GM19397 (cell line): ENCODE measurements at regions not wholly inside any gene's neighbourhood (a gene's known extent, or its start where the extent isn't known, plus 50 kb on each side); places are given as distances from the start of the nearest gene placed in this dataset.
"Not testable (repeated sequence)": the region's sequence is repeated elsewhere in the genome, so short reads cannot be mapped to it uniquely, and the experiment has no call there.

ENCODE experiments used
- ATAC-seq: cut with Tn5 transposase; IDR thresholded peaks from one replicate; pipeline ENCODE4 v1.9.1; 2021; ENCODE audit warnings: mild to moderate bottlenecking, moderate library complexity; ENCODE audit not compliant: unreplicated experiment

DNA sequence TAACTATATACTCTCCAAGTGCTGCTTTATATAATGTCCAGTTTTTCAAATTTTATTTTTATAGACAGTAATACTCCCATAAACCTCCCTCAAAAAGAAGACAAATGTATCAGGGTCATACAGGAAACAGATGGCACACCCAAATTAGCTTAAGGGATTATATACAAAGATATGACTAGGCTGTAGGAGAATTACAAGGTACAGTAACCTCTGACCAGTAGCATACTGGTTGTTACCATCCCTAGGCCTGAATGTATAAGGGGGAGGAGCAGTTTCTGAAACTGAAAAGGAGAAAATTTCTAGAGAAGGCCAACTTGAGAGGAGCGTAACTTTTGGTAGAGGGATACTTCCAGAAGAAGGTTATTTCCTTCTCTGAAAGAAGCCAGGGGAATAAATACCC, 122.6 kb upstream of the NBPF19 start:
- not testable (repeated sequence) for ATAC-seq

DNA sequence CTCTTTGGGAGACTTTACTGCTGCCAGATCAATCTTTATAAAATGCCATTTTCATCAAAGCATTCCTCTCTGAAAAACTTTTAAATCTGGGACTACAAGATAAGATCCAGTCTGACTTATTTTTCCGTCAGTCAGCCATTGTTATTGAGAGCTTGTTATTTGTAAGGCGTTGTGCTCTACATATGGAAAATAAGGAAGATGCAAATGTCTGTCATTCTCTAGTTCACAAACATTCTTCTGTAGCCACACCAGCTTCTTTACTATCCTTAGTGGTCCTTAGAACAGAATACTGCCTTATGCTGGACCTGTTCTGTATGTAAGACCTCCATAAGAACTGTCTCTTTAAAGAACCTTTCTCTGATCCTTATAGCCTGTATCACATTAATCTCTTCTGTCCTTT, 120.3 kb upstream of the NBPF19 start:
- ATAC-seq, result not testable (repeated sequence)

DNA sequence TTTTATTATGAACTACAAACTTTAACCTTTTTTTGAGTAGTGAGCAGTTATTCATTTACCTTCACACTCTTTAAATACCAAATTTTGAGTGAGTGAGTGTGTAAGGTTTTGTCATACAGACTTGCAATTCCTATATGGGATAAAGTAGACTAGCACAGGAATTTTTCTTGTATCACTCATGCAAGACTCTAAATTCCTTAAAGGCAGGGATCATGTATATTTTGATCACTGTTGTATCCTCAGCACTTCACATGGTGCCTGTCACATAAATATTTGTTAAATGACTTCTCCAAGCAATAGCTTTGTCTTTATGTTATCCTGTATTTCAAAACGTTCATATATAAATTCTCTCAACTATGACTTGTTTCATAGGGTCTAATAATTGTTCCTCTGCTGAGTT, 119.1 kb upstream of the NBPF19 start:
- not testable (repeated sequence) for ATAC-seq

DNA sequence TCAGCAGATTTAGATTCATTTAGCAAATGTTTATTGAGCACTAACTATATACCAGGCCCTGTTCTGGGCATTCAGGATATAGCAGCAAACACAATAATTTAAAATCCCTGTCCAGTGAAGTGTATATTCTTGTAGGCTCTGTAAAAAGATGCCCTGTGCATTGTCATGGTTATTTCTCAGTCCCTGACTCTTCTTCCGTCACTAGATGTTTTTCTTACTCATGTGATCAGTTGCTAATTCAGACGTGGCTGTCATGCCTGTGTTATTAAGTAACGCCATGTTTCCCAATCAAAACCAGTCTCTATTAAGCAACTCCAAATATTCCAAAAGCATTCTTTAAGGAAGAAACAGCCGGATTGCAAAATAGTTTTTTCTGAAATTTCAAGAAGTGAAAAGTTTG, 118.7 kb upstream of the NBPF19 start:
- not testable (repeated sequence) for ATAC-seq

DNA sequence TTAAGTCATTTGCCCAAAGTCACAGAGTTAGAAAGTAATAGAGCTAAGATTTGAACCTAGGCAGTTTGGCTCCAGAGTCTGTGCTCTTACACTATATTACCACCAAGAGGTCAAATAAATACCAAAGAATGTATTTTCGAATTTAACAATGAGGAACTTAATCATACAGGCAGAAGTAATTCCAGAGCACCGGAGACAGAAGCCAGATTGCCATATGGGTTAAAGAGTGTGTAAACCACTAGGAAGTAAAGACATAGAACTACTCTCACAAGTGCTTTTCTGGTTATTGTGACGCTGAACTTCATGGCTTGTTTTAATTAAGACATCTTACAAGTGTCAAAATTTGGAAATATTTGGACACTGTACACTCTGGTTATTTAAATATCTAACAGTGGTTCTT, 114.5 kb upstream of the NBPF19 start:
- ATAC-seq, result not testable (repeated sequence)

DNA sequence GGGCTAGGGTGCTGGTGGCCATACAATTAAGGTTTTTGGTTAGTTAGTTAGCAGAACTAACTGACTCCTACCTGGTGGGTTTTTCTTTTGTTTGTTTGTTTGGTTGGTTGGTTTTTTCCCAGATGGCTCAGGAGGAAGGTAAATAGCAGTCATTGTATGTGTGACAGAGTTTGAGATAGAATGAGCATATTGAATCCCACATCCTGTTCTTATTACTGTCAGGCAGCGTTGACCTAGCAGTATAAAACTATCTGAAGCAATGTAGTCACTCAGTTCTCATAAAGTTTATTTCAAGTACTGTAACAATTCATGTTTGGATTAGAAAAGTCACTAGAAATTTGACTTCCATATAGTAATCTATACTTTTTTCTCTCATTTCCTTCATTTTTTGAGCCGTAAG, 113.5 kb upstream of the NBPF19 start:
- ATAC-seq, result not testable (repeated sequence)

- not testable (repeated sequence) for ATAC-seq
Observed at GRCh38 chr1:149364188-149364981, 110.5 kb upstream of the NBPF19 start.

DNA sequence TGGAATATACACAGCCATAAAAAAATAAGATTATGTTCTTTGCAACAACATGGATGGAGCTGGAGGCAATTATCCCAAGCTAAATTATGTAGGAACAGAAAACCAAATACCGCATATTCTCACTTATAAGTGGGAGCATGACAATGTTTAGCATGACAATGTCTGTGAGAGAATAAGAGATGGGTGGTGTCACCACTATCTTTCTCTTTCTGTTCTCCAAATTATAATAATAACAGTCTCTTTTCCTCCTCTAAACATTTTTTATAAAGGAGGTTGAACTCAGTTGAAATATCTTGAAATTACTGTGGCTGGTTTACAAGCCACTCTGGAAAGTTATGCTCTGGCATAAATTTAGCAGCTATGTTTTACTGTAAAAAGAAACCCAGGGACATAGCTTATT, 108.4 kb upstream of the NBPF19 start:
- ATAC-seq, result not testable (repeated sequence)

GRCh38 chr1:149367472-149368044, 107.3 kb upstream of the NBPF19 start:
- not testable (repeated sequence) for ATAC-seq

DNA sequence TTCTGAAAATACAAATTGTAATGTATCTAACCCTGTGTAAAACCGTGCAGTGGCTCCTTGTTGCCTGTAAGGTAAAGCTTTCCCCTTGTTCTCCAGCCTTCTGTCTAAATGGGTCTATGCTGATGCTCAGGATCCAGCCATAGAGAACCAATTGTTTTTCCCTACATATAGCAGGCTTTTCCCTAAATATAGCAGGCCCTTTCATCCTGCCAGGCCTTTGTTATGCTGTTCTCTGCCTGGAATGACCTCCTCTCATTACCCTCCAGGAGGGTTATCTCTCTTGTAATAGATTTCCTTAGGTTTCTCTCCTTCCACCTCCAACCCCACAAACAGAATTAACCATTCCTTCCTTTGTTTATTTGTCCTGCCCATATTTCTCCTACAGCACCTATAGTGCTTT, 106.5 kb upstream of the NBPF19 start:
- ATAC-seq, result not testable (repeated sequence)

DNA sequence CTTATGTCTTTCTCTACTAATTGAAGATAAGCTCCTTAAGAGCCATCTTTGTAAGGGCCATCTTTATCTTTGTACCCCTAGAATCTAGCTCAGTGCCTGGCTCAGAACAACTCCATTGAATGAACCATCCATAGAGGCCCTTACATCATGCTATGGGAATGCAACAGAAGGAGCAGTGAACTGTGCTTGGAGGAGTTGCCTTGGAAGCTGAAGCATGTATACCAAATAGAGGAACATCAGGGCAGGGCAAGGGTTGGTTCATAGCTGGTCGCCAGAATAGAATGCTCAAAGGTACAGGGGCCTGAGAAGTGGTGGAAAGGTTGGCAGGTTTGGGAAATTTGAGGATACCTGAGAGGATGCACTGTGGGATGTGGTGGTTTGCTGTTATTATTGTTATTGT, 105.8 kb upstream of the NBPF19 start:
- ATAC-seq, result not testable (repeated sequence)

DNA sequence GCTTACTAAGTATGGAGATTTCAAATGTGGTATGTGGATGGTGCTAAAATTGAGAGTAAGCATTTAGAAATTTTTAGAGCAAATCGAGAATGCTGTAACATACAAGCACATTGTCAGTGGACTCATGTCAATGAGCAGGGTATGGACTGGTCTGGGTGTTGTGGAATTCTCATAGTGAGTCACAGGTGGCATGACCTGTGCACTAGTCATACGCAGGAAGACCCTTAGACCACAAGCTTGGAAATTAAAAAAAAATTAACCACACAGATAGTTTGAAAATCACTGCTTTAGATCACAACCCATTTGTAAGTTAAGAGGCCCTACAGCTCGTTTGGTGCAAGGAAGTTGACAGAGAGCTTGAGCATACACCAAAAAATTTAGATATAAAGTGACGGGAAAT, 102.9 kb upstream of the NBPF19 start:
- ATAC-seq, result not testable (repeated sequence)

DNA sequence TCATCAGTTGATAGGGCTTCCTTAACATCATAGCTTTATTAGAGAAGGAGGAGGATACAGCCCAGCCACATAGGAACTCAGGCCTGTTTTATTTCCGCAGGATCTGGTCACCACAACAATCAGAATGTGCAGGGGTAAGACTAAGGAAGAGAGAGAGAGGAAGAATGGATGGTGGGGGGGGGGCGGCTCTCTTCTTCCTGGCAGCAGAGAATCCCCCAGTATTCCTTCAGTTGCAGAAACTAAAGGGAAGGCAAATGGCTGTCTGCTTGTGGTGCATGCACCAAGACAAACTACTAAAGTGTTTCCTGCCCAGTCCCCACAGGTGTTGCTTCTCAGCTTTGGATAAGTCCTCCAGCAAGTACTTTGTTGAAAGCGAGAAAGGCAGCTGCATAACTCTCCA, 96.4 kb upstream of the NBPF19 start:
- not testable (repeated sequence) for ATAC-seq

- not testable (repeated sequence) for ATAC-seq
Observed at GRCh38 chr1:149390173-149390926, 84.5 kb upstream of the NBPF19 start.

DNA sequence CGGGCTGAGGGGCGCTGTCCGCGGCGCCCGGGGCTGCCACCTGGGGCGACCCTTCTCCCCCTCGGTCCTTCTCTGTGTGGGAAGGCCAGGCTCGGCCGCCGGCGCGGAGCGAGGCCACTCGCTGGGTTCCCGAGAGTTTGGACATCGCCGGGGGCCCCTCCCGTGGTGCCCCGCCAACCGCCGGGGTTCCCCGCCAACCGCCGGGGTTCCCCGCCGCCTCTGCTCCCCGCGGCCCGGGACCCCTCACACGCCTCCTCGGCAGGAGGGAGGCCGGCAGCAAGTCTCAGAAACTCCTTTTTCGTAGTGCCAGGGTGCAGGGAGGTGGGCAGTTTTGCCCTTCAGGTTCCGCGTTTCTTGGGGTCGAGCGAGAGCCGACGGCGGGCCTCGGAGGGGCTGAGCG, 83.9 kb upstream of the NBPF19 start:
- not testable (repeated sequence) for ATAC-seq

DNA sequence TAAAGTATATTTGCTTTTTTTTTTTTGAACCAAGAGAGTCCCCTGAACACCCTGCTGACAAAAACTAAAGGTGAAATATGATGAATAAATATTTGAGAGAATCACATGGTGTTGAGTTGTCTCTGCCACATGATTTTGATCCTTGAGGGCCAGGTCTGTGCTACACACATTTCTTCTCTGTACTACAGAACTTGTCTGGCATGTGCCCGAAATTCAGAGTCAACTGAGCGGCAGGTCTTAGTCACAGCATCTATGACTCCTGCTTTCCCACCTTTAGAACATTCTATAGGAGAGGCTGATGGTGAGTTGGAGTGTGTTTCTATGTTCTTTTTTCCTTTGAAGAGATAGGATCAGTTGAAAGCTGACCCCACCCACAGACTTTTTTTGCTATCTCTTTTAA, 79.0 kb upstream of the NBPF19 start:
- ATAC-seq, result not testable (repeated sequence)

DNA sequence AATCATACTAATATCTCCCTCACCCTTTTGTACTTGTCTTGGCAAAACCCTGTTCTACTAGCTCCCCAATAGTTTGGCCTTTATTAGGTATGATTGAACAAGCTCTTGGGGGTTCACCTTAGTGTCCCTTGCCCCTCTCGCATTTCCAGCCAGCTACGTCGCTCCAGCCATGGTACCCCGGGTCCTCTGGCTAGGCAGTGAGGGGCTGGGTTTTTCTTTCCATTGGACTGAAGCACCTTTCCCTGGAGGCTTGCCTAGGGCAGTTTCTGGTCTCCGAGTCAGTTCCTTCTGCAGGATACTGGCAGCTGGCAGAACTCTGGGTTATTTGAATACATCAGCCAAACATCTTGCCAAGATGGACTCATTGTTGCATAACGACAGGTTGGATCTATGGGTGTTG, 76.3 kb upstream of the NBPF19 start:
- not testable (repeated sequence) for ATAC-seq

- not testable (repeated sequence) for ATAC-seq
Observed at GRCh38 chr1:149408404-149408803, 66.4 kb upstream of the NBPF19 start.

DNA sequence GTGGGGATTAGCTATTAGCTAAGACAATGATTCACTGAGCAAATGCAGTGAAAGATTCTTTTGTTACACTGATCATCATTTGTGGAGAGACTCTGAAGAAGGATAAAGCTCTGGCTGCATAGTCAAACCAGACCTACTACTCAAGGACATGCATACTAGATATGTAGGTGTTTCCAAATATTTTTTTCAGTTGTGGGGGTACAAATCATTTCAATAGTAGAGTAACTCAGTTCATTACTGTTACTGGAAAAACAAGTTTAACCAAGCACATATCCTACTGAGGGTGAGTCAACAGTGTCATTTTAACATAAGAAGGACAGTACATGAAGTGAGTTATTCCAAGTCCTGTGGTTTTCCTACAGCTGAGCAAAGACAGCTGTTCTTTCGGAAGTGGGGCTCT, 59.5 kb upstream of the NBPF19 start:
- not testable (repeated sequence) for ATAC-seq

- ATAC-seq, result not testable (repeated sequence)
Observed at GRCh38 chr1:149418782-149419181, 56.1 kb upstream of the NBPF19 start.

DNA sequence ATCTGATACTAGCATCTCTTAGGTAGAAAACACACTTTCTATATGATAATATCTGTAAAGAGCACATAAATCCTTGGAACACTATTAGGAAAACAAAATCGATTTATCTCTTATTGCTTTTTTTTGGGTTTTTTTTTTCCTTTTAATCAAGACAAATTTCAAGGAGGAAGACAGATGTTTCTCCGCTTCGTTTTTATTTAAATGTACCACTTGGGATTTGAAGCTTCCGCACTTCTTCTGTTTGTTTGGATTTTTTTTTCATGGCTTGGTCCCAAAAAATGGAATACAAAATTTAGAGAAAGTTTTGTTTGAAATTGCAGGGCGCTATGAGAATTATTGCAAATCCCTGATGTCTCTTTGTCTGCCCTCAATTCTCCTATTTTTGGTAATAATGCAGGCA, 51.7 kb upstream of the NBPF19 start:
- not testable (repeated sequence) for ATAC-seq
